ENCODE measurements at regions not wholly inside any gene's neighbourhood (a gene's known extent, or its start where the extent isn't known, plus 50 kb on each side); places are given as distances from the start of the nearest gene placed in this dataset.

DNA sequence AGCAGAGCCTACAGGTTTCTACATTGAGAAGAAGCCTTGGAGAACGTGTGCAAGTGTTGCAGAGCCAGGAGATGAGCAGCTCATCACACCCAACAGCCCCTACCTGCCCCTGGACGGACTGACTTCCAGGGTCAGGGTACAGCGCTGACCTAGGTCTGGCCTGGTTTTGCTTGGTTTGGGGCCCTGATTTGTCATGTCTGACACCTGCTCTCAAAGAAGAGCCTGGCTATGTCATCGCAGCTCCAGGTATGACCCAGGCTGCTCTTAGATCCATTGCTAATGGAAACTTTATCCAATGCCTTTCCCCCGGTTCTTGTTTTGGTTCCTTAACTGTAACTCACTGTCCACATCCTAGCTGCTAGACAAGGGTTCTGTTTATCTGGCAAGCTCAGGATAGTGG is 149.5 kb downstream of the CXCL12 start (continued):
- TF ChIP-seq NANOG (IDR thresholded peaks at IDR 0.05; ENCODE audit: insufficient read depth, low read depth, low read length, poor library complexity, severe bottlenecking) (no peak), POU5F1 (IDR thresholded peaks at IDR 0.05; ENCODE audit: low read depth, low read length) (no peak)

All from H1 (cell line).